GM19438 (cell line): ENCODE measurements at regions not wholly inside any gene's neighbourhood (a gene's known extent, or its start where the extent isn't known, plus 50 kb on each side); places are given as distances from the start of the nearest gene placed in this dataset.

Experiments used
- ATAC-seq: cut with Tn5 transposase; IDR thresholded peaks from one replicate; pipeline ENCODE4 v1.9.1; 2021; ENCODE audit warnings: low read depth; ENCODE audit not compliant: unreplicated experiment

DNA sequence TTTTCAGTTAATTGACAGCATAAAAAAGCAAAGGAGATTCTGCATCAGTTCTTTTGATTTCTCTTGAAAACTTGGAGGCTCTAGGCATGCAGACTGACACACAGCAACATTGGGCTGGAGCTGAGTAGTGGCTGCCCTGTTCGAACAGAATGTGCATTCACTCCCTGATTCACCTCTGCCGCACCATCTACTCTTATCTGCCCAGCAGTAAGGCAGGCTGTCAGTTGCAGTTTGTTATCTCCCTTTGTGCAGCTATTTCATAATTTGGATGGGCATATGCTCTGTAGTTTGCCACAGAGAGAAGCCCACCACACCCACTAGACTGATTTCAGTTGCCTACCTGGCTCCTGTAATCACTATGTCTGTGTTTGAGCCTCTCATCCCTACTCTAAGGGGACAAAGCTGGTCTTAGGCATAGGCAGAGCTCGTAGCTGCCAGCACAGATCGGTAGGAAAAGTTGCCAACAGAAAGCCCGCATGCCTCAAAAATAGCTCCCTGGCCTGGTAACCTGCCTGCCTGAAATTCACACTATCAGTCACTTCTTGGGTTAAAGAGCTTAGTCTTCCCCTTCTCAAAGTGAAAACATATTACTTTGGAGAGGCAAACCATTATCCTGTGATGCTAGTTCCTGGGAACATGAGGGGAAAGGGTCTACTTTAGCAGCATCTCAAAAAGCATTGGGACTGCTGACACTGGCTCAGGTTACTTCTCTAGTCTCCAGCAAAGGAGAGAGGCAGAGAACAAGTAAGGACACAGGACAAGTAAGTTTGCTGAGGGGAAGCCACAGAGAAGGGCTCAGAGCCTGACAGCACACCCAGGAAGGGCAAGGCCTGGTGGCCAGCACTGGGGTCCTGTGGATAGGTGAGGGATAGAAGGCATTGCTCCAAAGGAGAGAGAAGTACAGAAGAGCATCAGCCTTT is 75.9 kb upstream of the TMEM164 start:
- no peak for ATAC-seq

DNA sequence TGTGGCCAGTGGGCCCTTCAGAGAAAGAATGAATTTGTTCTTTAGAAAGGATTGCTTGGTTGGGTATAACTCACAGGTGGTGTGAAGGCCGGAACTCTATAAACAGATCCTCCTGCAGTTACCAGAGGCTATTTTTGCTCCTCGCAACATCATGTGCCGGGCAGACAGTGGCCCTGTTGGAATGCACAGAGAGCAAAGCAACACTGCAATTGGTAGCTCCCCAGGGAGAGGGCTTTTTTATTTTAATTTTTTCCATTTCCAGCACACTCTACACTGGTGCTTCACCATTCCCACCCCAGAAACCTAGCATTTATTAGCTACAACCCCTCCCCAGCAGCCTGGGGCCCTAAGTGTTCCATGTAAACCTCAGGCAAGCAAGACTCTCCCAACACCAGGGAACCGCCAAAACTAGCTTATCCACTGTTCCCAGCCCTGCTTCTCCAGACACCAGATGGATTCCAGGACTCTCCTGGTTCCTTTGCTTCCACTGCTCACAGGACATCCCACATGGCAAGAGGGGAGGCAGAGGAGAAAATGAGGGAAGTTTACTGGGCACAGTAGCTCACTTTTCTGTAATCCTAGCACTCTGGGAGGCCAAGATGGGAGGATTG is 75.1 kb upstream of the TMEM164 start:
- ATAC-seq = no peak

GRCh38 chrX:109928596-109929335 is 74.1 kb upstream of the TMEM164 start:
- ATAC-seq = no peak

DNA sequence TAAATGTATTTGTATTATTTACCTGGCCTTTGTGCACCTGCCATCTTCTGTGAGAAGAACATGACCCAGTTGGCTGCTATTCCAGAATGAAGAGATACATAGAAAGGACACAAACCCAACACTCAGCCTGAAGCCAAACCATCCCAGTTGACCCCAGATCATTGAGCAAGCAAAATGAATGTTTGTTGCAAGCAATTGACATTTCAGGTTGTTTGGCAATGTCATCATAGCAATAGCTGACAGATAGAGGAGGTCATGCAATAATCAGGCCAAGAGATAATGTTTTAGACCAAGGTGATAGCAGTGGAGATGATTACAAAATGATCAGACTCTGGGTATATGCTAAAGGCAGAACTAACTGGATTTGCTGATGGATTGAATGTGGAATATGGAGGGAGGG is 71.2 kb upstream of the TMEM164 start:
- ATAC-seq = no peak

DNA sequence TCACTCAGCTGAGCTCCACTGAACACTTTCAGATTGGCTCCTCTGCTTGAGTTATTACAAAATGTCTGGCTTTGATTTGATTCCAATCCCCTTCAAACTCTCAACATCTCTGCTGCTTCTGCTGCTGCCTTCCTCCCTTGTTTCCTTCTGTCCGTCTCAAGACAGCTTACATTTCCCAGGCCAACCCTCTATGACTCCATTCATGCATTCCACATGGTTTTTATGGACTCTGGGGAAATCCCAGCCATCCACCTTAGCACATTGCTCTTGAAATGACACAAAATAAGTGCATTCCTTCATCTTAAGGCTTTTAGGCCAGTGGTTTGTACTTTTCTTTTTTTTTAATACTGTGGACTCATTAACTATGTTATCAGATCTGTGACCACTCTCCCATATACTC is 68.5 kb upstream of the TMEM164 start:
- no peak for ATAC-seq

DNA sequence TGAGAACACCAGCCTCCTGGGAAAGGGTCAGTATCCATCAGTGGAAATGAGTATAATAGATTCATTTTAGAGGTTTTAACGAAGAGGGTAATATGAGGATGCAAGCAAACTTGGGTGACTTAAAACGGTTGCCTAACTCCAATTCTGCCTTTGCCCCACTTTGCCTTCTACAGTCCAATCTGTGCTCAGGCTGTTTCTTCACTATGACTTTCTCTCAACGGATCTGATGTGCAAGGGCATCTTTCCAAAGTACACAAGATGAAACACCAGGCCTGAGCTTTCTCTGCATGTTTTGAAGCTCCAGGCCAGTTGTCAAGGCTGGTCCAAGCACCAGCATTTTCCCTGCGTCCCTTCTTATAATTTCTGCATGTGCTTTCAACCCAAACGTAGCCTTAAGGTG is 68.0 kb upstream of the TMEM164 start:
- ATAC-seq = no peak

DNA sequence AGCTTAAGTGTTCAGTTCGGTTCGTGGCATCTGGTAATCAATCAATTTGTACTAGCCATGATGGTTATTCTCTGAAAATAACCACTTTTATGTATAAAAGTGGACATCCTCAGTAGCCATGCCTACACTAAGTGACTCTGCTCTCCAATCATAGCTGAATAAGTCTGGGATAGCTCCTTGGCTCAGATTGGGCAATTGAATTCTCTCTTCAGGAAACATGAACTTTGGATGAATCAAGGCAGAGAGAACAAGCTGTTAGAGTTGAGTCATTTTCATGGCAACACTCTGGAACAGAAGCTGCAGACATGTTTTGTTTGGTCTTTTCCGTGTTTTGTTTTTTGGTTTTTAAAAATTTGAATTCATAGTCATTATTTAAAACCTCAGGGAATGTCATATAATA is 66.8 kb upstream of the TMEM164 start:
- no peak for ATAC-seq

DNA sequence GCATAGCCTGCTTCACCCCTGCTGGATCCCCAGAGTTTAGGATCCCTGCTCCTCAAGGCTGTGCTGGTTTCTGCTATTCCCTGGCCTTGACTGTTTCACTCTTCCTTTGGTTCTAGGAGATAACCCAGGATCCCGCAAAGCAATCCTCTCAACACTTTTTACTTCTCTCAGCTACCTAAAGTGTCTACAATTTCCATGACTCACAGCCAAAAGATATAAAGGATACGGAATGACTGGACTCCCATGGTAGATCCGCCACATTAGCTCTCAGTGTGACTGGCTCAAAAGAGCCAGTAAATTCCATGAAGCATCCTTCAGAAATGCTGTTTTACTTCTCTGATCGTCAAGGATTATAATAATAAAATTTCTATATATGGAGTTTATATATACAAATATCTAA is 66.3 kb upstream of the TMEM164 start:
- no peak for ATAC-seq

GRCh38 chrX:109939498-109939897 is 63.4 kb upstream of the TMEM164 start:
- ATAC-seq = no peak

DNA sequence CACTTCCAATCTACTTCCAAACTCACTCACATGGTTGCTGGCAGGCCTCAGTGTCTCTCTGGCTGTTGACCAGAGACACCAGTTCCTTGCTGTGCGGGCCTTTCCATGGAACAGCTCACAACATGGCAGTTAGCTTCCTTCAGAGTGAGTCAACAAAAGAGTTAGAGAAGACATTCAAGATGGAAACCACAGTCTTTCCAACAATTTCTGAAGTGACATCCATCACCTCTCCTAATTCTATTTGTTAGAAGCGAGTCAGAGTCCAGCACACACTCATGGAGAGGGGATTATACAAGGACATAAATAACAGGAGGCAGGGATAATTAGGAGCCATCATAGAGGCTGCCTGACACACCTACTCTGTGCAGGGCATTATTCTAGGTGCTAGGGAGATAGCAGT is 62.5 kb upstream of the TMEM164 start:
- no peak for ATAC-seq

- no peak for ATAC-seq
Observed at GRCh38 chrX:109943092-109943739, 59.7 kb upstream of the TMEM164 start.

- no peak for ATAC-seq
Observed at GRCh38 chrX:109943740-109944092, 59.2 kb upstream of the TMEM164 start.

GRCh38 chrX:109952050-109952449 is 50.9 kb upstream of the TMEM164 start:
- ATAC-seq = no peak

DNA sequence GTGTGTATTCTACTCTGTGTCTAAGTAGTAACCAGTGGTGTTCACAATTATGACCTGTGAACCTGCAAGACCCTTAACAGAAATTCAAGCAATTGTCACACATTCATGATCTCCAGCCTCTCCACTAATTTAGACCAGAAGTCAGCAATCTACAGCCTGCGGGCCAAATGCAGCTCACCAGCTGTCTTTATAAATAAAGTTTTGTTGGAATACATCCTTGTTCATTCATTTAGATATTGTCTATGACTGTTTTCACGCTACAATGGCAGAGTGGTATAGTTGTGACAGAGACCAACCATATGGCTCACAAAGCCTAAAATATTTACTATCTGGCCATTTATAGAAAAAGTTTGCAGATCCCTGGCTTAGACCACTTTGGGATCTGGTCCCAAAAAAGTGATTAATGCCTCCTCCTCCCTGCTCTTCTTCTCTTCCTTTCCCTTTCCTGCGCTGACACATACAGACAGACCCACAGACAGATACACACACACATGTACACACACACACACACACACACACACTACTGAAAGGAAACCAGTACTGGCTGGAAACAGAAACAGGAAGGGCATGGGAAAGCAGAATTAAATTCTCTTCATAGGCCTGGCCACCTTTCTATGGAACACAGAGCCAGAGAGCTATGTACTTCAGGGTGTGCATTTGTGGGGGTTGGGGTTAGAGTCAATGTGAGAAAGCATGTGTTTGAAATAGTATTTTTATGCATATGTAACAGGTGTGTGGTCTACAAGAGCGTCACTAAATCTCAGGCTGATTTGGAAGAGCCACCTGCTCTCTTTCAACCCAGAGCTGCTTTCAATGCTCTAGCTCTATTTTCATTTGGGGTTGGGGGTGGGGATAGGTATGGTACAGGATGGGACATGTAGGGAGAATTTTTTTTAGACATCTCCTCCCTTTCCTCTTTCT is 49.7 kb upstream of the TMEM164 start:
- ATAC-seq = no peak
